Karpas-422 (cell line): ENCODE measurements at regions not wholly inside any gene's neighbourhood (a gene's known extent, or its start where the extent isn't known, plus 50 kb on each side); places are given as distances from the start of the nearest gene placed in this dataset.
A peak's percentile ranks its signal among the peaks of the same experiment; 100 is the strongest.

Experiments used
- DNase-seq: peaks from one replicate; pipeline ENCODE4 v3.0.0-alpha.2; 2015
- H2AFZ ChIP-seq: fragments of 200-600 bp; sonication (generic); 2 replicates; pipeline ENCODE4 v1.6.1; 2014; ENCODE audit warnings: antibody characterized with exemption, low read length, mixed read lengths
- H3K27ac ChIP-seq: fragments of 200-600 bp; sonication (generic); 2 replicates; pipeline ENCODE4 v1.5.1; 2014; ENCODE audit warnings: mild to moderate bottlenecking, low read length, moderate library complexity
- H3K27me3 ChIP-seq: fragments of 200-600 bp; sonication (generic); 2 replicates; pipeline ENCODE4 v1.6.1; 2014; ENCODE audit warnings: low read length, mixed read lengths
- H3K36me3 ChIP-seq: fragments of 200-600 bp; sonication (generic); 2 replicates; pipeline ENCODE4 v1.6.1; 2014; ENCODE audit warnings: low read length, mixed read lengths; ENCODE audit not compliant: insufficient read depth
- H3K4me1 ChIP-seq: fragments of 200-600 bp; sonication (generic); 2 replicates; pipeline ENCODE4 v1.6.1; 2014; ENCODE audit warnings: mild to moderate bottlenecking, low read length, mixed read lengths
- H3K4me2 ChIP-seq: fragments of 200-600 bp; sonication (generic); 2 replicates; pipeline ENCODE4 v1.6.1; 2014; ENCODE audit warnings: low read length, low read depth, mild to moderate bottlenecking; ENCODE audit not compliant: poor library complexity, severe bottlenecking
- H3K4me3 ChIP-seq: fragments of 200-600 bp; sonication (generic); 2 replicates; pipeline ENCODE4 v1.5.1; 2014; ENCODE audit warnings: mild to moderate bottlenecking, antibody characterized with exemption, low read length, mixed read lengths
- H3K79me2 ChIP-seq: fragments of 200-600 bp; sonication (generic); 2 replicates; pipeline ENCODE4 v1.6.1; 2014; ENCODE audit warnings: mild to moderate bottlenecking, low read length, mixed read lengths
- H3K9ac ChIP-seq: fragments of 200-600 bp; sonication (generic); 2 replicates; pipeline ENCODE4 v1.6.0; 2014; ENCODE audit warnings: low read length
- H3K9me2 ChIP-seq: fragments of 200-600 bp; sonication (generic), shearing (Covaris generic); replicated peaks from 2 replicates; pipeline ENCODE4 v1.6.0; 2014; ENCODE audit warnings: mild to moderate bottlenecking, low read length, moderate library complexity; ENCODE audit not compliant: insufficient read depth
- H3K9me3 ChIP-seq: fragments of 300-700, 200-600 bp; sonication (generic); 2 replicates; pipeline ENCODE4 v1.6.1; 2014; ENCODE audit warnings: low read length, mixed read lengths
- H4K20me1 ChIP-seq: fragments of 200-600 bp; sonication (generic); 2 replicates; pipeline ENCODE4 v1.6.1; 2014; ENCODE audit warnings: mild to moderate bottlenecking, antibody characterized with exemption, low read length, low read depth; ENCODE audit not compliant: insufficient read depth

- no peak overlapping the region for H2AFZ ChIP-seq
- peaks cover 7% of the 10 kb centered on the region for H4K20me1 ChIP-seq
- H3K4me2 ChIP-seq: no peak overlapping the region
- no peaks in the 10 kb centered on the region; the same call in 1 of the 2 replicates for H3K27me3 ChIP-seq
- no peaks in the 10 kb centered on the region for H3K79me2 ChIP-seq
- peaks cover 27% of the 10 kb centered on the region for H3K4me1 ChIP-seq
- no peak overlapping the region for H3K27ac ChIP-seq
- H3K9ac ChIP-seq: no peak overlapping the region
- H3K4me3 ChIP-seq: no peak overlapping the region
- no peaks in the 10 kb centered on the region for H3K9me3 ChIP-seq
- peak; percentile 23 for DNase-seq
- H3K36me3 ChIP-seq: no peaks in the 10 kb centered on the region
- no peaks in the 10 kb centered on the region for H3K9me2 ChIP-seq
Observed at GRCh38 chr15:88397506-88397905, 69.7 kb downstream of the MRPL46 start.

GRCh38 chr15:88395872-88396781 is 71.1 kb downstream of the MRPL46 start:
- no peak for DNase-seq

GRCh38 chr15:88395241-88395640 is 71.9 kb downstream of the MRPL46 start:
- no peak overlapping the region for H3K27ac ChIP-seq
- H3K27me3 ChIP-seq: no peaks in the 10 kb centered on the region; the same call in 1 of the 2 replicates
- no peak overlapping the region for H3K4me2 ChIP-seq
- peaks cover 7% of the 10 kb centered on the region for H4K20me1 ChIP-seq
- H3K4me1 ChIP-seq: peaks cover 4% of the 10 kb centered on the region
- no peak for DNase-seq
- H3K9ac ChIP-seq: no peak overlapping the region
- no peak overlapping the region for H2AFZ ChIP-seq
- no peaks in the 10 kb centered on the region for H3K9me2 ChIP-seq
- no peak overlapping the region for H3K4me3 ChIP-seq
- H3K36me3 ChIP-seq: no peaks in the 10 kb centered on the region
- H3K79me2 ChIP-seq: no peaks in the 10 kb centered on the region
- no peaks in the 10 kb centered on the region for H3K9me3 ChIP-seq

More at GRCh38 chr15:88395872-88396781, 71.1 kb downstream of the MRPL46 start:
- Histone ChIP-seq H3K4me3 (no peak overlapping the region), H3K4me2 (no peak overlapping the region), H4K20me1 (peaks cover 7% of the 10 kb centered on the region), H3K27me3 (no peaks in the 10 kb centered on the region; the same call in 1 of the 2 replicates), H2AFZ (no peak overlapping the region), H3K79me2 (no peaks in the 10 kb centered on the region), H3K27ac (no peak overlapping the region), H3K9ac (no peak overlapping the region), H3K4me1 (peaks cover 13% of the 10 kb centered on the region), H3K36me3 (no peaks in the 10 kb centered on the region), H3K9me2 (no peaks in the 10 kb centered on the region), H3K9me3 (no peaks in the 10 kb centered on the region)

GRCh38 chr15:88394553-88395145 is 72.5 kb downstream of the MRPL46 start:
- no peaks in the 10 kb centered on the region for H3K36me3 ChIP-seq
- no peak overlapping the region for H3K27ac ChIP-seq
- no peaks in the 10 kb centered on the region for H3K9me2 ChIP-seq
- H3K4me3 ChIP-seq: no peak overlapping the region
- DNase-seq: no peak
- no peak overlapping the region for H2AFZ ChIP-seq
- no peak overlapping the region for H3K9ac ChIP-seq
- H3K4me2 ChIP-seq: no peak overlapping the region
- no peaks in the 10 kb centered on the region for H3K4me1 ChIP-seq
- no peaks in the 10 kb centered on the region for H3K79me2 ChIP-seq
- H3K27me3 ChIP-seq: no peaks in the 10 kb centered on the region; the same call in 1 of the 2 replicates
- H3K9me3 ChIP-seq: no peaks in the 10 kb centered on the region
- H4K20me1 ChIP-seq: peaks cover 7% of the 10 kb centered on the region

GRCh38 chr15:88393719-88394519 is 73.3 kb downstream of the MRPL46 start:
- no peaks in the 10 kb centered on the region for H3K36me3 ChIP-seq
- H3K4me1 ChIP-seq: no peaks in the 10 kb centered on the region
- no peaks in the 10 kb centered on the region for H3K79me2 ChIP-seq
- no peak overlapping the region for H3K4me2 ChIP-seq
- no peak for DNase-seq
- H3K27ac ChIP-seq: no peak overlapping the region
- no peaks in the 10 kb centered on the region; the same call in 1 of the 2 replicates for H3K27me3 ChIP-seq
- no peaks in the 10 kb centered on the region for H3K9me3 ChIP-seq
- H2AFZ ChIP-seq: no peak overlapping the region
- H3K9me2 ChIP-seq: no peaks in the 10 kb centered on the region
- H4K20me1 ChIP-seq: peaks cover 7% of the 10 kb centered on the region
- H3K9ac ChIP-seq: no peak overlapping the region
- no peak overlapping the region for H3K4me3 ChIP-seq

- Histone ChIP-seq H2AFZ (no peak overlapping the region), H3K9me3 (no peaks in the 10 kb centered on the region), H3K4me1 (no peaks in the 10 kb centered on the region), H3K79me2 (no peaks in the 10 kb centered on the region), H4K20me1 (no peaks in the 10 kb centered on the region; the same call in 1 of the 2 replicates), H3K4me2 (no peak overlapping the region), H3K9ac (no peak overlapping the region), H3K4me3 (no peak overlapping the region), H3K27me3 (no peaks in the 10 kb centered on the region), H3K36me3 (no peaks in the 10 kb centered on the region), H3K9me2 (no peaks in the 10 kb centered on the region), H3K27ac (no peak overlapping the region)
- no peak for DNase-seq
Observed at GRCh38 chr15:88391700-88392099, 75.5 kb downstream of the MRPL46 start.

GRCh38 chr15:88391006-88391405 is 76.2 kb downstream of the MRPL46 start:
- H3K9me2 ChIP-seq: no peaks in the 10 kb centered on the region
- no peak for DNase-seq
- no peak overlapping the region for H3K27ac ChIP-seq
- H3K4me2 ChIP-seq: no peak overlapping the region
- H3K36me3 ChIP-seq: no peaks in the 10 kb centered on the region
- no peak overlapping the region for H2AFZ ChIP-seq
- H3K9ac ChIP-seq: no peak overlapping the region
- H3K9me3 ChIP-seq: no peaks in the 10 kb centered on the region
- no peak overlapping the region for H3K4me3 ChIP-seq
- no peaks in the 10 kb centered on the region; the same call in 1 of the 2 replicates for H4K20me1 ChIP-seq
- no peaks in the 10 kb centered on the region for H3K79me2 ChIP-seq
- no peaks in the 10 kb centered on the region for H3K27me3 ChIP-seq
- no peaks in the 10 kb centered on the region for H3K4me1 ChIP-seq
